ENCODE measurements at regions not wholly inside any gene's neighbourhood (a gene's known extent, or its start where the extent isn't known, plus 50 kb on each side); places are given as distances from the start of the nearest gene placed in this dataset.

DNA sequence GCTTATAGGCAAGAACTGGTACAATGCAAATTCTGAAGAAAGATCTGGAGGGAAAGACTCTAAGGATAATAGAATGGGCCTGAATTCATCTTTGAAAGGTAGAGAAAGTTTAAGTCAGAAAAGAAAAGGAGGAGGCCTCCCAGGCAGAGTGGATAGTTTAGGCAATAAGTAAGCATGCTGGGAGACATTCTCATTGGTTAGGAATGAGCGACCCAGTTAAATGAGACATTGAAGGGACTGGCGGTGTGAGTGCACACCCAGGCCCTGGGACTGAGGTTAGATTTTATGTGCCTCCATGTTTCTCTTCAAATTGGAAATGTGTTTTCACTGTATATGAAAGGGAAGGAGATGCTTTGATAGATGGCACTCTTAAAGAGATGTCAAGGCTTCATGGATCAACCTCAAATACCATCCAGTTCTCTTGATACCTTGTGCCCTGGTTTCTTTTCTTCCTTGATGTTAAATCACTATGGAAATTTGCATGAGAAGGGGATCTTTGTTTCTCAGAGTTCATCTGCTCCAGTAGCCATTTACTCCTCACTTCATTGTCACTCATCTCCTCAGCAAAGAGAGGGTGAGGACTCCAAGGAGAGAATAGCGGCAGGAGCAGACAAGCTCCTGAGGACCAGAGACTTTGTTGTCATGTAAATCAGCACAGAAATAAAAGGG lies 584.2 kb upstream of the INTU start:
- no peak for DNase-seq

DNA sequence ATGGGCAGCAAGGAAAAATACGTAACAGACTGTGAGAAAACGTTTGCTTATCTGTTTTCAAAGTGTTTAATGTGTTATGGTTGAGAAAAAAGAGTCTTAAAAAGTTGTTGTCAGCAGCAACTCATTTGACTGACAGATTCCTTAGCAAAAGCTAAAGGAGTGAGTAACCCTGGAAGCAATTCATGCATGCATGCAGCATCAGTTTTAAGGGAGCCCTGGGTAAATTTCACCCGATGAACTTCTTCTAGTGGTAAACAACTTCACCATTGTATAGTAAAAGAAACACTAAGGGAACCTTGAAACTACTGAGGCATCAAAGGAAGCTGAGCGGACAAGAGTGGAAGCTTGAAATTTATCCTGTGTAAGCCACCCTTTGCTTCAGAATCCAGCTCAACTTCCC lies 583.2 kb upstream of the INTU start:
- DNase-seq: no peak

DNA sequence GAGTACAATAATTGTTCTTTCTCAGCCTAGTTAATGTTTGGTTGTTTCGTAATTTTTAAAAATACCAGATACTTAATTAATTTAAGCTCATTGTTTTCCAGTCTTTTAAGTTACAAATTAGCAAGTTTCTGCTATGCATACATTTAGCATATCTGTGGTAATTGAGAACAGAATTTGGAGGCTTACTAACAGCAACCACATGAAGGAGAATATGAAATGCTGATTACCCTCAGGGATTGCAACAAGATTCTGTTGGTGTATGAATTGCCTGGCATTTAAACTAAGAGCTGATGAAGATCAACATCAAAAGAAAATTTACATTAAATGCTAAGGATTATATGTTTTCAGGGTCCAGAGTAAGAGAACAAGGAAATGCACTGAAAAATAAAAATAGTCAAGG lies 580.0 kb upstream of the INTU start:
- DNase-seq: no peak

DNA sequence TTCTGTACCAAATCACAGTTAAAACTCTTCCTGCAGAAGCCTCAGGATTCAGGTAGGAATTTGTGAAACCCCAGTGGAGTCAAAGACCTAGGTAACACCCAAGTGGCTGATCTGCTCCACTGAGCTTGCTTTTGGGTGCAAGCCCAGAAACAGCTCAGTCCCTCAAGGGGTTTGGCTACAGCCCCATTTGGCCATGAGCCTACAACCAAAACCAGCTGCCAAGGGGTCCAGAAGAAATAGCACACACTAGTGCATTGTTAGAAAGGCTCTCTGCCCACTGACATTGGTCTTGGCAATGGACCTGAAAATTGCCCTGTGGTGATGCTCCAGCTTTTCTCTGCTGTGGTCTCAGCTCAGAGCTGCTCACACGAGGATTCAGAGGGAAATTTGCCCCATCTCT lies 577.4 kb upstream of the INTU start:
- DNase-seq: no peak

DNA sequence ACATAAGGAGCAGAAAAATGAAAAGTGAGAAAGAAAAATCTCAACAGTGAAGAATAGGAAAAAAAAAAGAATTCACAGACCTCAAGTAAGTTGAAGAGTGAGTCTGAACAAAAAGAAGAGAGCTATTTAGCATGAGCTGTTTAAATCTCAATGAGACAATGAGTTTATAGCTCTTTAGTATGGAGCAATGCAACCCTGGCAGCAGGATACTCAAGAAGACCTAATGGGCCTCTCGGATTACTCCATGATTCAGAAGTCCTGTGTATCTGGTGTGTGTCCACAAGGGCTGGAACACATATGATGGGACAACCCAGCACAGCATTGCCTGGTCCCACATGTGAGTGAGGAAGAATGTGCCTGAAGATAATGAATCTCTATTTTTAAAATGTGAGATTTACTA lies 563.1 kb upstream of the INTU start:
- no peak for DNase-seq

DNA sequence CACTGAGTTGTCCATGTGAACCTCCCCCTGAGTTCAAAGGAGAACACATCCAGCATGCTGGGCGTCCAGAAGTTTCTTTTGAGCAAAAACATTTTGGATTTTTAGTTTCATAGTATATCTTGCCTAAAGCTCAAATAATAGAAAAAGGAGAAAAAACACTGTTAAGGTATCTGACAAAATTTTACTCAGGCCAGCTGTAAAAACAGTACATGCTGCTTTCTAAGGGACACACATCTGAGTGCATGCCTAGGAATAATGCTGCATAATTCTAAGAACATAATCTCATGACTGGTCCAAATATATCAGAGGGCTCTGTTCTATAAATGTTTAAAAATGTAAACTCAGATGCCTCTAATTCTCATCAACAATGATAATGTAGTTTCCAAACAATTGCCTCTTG lies 561.3 kb upstream of the INTU start:
- no peak for DNase-seq

DNA sequence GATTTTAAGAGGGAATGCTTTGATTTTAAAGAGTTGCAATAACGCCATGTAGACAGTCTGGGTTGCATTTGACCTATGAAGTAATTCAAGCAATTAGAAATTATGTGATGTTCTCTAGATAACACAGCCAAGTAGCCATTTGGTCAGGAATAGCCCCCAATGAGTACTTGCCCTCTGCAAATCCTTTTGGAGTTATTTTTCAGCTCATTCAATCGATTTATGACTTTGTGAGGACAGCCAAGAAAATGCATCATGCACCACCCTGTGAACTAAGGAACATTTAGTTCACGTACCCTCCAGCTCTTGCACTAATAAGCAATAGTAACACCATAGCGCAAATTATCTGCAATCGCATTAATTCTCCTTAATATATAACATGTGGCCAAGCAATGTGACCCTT lies 552.6 kb upstream of the INTU start:
- no peak for DNase-seq

DNA sequence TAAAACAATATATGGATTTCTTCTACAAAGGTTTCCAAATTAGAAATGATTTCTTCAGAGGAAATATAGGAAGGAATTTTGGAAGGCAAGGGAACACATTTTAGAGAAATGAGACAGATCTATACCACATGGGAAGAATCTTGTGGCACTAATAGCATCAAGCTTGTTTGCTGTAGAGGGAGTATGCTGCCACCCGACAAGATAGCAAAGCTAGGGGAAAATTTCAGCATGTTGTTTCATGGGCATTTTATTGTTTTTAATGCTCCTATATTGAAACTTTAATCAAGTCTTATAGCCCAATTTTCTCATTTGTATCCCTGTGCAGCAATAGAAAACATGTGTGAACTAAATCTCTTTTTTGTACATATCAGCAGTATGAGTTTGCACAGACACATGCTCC lies 551.7 kb upstream of the INTU start:
- DNase-seq: no peak

DNA sequence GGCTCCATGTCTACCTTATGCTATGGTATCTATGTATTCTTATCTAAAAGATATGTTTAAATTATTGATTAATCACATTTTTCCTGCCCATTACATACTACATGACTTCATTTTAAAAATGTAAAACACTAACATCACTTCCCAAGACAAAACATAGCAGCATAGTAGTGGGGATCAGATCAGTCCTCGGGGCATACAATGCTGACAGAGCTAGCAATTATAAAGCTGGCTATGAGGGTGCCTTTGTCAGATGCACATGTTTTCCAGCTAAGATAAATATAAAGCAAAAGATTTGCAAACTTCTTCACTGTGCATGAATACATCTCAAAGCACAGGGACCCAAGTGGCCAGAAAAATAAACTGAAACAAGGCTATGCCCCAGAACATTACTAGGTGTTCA lies 549.8 kb upstream of the INTU start:
- no peak for DNase-seq

DNA sequence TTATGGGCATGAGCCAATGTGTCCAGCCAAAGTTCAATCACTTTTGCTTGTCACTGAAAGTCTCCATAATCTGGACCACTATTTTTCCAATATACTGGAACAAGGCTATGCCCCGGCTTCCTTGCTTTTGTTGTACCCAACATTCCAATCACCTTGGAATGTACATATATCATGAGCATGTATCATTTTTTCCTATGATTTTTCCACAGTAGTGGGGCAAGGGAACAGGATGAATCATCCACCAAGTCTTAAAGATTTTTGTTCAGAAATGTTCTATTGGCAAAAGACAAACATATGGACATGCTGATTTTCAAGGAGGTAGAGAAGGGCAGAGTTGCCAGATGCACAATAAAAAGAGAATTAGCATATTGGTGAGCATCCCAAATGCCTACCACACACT lies 548.1 kb upstream of the INTU start:
- DNase-seq: no peak

DNA sequence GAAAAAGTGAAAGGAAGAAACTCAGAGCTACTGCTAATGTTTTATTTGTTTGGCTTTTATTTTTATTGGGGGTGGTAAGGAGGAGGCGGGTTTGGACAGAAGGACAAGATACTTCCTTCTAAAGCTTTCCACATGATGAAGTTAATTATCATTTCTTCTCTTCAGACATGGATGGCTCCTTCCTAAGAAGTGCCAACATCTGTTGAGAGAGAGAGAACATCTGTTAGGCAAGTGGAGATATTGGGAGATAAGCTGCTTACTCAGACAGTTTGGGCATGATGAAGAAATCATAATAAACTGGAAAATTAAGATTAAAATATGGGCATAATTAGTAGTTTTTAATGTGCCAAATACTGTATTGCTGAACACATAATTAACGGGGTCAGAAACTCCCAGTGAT lies 535.7 kb upstream of the INTU start:
- no peak for DNase-seq

DNA sequence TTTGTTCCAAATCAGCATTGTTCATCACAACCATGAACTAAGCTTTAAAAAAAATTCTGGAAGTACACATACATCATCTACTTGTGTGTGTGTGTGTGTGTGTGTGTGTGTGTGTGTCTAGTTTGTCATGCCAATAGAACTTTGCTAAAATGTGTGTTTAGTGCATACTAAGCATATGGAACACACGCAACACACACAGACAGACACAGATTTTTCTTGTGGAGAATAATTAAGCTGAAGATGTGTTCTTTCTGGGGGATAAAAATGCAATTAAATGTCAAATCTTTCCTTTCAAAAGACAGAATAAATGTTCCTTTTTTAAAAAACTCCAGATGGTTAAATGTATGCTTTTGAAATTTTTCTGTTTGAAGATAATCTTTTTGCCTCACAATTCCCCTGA lies 530.4 kb upstream of the INTU start:
- no peak for DNase-seq

DNA sequence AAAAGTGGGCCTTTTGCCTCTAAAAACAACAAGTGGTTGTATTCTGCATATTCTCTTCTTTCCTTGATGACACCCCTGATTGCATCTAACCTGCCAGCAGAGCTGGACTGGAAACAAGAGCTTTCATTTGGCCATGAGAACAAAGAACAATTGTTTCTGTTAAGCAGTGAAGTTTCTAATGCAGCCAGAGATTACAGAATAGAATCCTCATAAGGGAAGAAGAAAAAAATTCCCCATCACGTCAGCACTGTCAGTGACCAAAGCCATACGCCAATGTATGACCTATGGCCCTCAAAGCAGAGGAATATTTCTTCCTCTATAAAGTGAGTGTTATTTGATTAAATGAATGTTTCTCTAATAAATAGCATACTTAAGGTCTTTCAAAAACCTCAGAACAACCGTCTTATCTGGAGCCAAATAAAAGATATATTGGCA lies 529.1 kb upstream of the INTU start:
- no peak for DNase-seq

DNA sequence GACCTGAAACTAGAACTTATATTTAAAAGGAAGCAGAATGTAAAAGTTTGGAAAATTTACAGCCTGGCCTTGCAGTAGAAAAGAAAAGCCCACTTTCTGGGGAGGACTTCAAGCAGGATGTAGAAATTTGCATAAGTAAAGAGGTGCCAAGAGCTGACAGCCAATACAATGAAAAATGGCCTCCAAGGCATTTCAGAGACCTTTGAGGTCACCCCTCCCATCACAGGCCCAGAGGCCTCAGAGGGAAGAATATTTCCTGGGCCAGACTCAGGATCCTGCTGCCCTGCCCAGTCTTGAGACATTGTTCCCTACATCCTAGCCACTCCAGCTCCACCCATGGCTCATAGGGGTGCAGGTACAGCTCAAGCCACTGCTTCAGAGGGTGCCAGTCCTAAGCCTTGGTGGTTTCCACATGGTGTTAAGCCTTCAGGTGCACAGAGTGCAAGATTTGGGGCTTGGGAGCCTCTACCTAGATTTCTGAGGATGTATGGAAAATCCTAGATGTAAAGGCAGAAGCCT lies 518.9 kb upstream of the INTU start:
- no peak for DNase-seq

DNA sequence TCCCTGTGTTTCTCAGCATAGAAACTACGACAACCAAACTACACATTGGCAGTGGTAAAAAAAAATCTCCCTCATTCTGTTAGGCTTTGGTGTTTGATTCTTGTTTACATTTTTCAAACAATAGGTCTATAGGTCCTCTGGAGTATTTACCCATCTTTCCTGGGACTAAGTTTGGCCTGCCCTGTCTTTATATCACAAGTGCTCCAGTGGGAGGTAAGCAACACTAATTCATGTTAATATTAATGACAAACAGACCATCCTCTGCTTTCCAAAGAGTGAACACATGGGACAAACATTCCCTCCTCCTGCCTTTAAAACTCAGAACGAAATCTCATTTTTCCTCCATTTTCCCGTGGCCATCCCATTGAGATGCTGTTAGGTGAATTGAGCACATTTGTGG lies 514.1 kb upstream of the INTU start:
- DNase-seq: no peak

DNA sequence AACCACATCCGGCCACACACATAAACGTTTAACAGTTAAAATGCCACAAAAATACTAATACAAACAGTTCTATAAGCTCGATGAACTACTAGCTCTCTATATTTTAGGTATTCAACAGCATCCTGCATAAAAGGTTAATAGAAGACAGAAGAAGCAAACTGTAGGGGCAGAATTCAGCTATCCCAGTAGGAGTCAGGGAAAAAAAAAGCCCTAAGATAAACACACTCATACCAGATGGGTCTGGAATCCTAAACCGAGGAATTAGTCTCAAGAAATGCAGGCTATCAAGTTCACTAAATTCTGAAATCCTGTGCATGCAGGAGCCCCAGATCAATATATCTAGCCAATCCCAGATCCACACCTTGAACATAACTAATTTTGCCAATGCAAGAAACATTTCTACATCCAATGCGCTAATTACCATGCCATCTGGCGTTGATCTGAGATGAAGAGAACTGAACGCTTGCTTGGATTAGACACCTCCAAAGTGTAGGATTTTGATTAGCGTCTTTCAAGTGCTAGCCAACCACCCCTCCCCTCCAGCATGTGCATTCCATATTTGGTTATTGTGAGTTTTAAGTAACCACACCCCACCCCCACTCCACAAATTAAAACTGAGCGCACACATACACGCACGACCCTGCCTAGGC lies 512.2 kb upstream of the INTU start:
- no peak for DNase-seq

DNA sequence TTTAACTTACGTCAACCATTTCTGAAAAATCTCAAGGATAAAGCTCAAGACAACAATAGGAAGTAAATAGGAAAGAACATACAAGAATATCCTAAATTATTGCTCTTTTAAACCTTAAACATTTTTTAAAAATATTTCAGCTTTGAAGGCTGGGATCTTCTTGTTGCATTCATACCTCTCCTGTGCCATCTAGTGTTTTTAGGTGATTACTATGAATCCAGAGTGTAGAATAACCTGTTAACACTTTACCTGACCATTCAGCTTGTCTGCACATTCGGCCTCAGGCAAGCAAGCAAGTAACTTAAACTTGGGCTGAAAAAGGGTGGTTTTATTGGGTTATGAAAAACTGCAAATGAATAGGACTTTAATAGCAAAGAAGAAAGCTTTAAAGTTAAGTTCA lies 507.8 kb upstream of the INTU start:
- DNase-seq: no peak

DNA sequence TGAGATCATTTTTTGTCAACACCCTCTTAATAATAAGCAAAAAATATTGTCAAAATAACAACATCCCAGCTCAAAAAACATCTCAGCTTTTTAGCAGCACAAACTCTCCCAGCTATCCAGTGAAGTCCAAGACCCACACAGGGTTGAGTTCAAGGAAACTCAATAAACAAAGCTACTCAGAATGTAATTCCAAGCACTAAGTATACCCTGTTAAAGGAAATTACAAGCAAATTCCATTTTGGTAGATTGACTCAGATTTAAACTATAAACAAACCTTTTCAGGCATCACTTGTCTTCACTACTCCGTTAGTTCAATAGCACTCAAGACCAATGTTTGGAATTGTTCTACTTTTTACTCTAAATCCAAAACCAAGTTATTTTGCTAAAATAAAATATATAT lies 506.0 kb upstream of the INTU start:
- DNase-seq: no peak

DNA sequence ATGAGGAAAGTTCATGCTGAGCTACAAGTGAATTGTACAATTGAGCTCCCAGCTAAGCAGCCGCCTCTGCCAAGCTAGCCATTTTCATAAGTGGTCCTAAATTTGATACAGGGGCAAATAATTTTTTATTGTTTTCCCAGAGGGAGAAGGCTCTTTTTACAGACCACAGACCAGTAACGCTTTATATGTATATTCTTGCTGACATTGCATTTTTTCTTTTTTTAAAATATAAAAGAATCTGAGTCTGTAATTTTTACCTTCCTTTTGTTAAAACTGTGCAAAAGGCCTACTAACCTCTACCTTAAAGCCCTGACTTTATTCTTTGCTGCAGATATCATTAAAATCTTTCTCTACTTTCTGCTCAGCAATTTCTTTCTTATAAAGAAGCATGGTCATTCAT lies 501.2 kb upstream of the INTU start:
- no peak for DNase-seq

DNA sequence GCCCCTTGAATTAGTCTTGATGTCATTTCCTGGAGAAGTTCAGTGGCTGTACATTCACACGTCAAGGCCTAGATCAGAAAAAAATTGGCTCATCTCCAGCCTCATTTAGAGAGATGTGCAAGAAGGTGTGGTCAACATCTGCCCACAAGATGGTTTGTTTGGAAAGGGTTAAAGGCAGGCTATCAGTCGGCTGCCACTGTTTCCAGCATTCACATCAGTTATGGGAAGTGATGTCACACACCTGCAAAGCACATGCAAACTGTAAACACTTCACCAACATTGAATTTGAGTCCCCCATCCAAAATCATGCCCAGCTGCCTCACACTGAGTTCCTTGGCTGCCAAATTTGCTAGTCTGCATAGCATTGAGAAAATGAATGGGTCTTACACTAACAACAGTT lies 498.3 kb upstream of the INTU start:
- no peak for DNase-seq

DNA sequence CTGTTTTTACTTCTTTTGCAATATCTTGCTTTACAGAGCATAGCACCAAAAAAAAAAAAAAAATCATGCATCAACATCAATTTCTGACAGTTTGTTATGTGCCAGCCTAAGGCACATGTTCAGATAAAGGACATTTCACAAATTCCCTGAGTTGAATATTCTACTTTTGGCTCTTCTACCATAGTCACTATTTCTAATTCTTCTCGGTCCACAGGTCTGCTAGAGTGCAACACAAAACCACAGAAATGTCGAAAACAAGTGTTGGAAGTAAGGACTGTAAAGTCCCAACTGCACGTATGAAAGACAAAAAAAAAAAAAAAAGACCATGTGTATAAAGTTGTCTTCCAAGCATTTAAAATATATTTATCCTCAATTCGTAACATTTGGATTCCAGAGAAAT lies 494.2 kb upstream of the INTU start:
- no peak for DNase-seq

DNA sequence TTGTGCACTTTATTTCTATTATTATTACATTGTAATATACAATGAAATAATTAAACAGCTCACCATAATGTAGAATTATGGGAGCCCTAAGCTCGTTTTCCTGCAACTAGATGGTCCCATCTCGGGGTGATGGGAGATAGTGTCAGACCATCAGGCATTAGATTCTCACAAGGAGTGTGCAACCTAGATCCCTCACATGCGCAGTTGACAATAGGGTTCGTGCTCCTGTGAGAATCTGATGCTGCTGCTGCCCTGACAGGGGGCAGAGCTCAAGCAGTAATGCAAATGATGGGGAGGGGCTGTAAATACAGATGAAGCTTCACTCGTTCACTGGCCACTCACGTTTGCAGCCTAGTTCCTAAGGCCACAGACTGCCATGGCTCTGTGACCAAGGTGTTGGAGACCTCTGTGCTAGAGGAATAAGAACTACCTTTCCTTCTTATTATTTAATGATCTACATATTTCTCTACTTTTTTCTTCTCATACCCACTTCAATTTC lies 492.9 kb upstream of the INTU start:
- no peak for DNase-seq

DNA sequence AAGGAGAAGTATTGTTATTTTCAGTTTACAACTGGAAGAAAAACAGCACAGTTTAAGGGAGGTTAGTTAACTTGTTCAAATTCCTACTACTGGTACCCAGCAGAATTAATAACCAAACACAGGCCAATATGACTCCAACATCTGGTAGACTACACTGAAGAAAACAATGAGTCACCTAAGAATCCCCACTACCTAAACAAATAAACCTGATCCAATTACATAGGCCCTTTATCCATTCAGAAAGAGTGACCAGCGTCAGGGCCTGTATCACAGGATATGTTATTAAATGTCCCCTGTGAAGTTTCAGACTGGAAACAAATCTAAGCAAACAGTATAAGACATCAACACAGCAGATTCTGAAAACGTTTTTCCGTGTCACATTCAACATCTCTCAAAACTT lies 492.5 kb upstream of the INTU start:
- no peak for DNase-seq

DNA sequence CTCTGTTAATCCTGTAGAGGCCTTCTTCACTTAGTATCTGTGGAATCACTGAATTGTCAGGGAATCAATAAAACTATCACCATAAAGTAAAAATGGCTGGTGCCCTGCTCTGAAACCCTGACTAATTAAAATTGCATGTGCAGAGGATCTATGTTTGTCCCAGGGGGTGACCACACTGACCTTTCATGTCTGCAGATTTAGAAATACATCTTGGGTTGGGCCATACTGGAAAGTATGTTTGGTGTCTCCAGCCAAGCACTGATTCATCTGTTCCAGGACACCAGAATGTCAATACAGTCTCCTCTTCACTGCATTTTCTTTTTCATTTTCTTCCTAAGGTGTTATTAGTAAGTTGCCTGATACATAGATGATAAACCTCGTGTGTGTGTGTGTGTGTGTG lies 490.9 kb upstream of the INTU start:
- DNase-seq: no peak

Data from NCI-H1930 (cell line).